IMR-90 (cell line): ENCODE measurements at regions not wholly inside any gene's neighbourhood (a gene's known extent, or its start where the extent isn't known, plus 50 kb on each side); places are given as distances from the start of the nearest gene placed in this dataset.

Source experiments
- ATAC-seq: fragments of 200-7000 bp; cut with Tn5 transposase; 2 replicates; pipeline ENCODE4 v1.9.1; 2020; ENCODE audit warnings: low read depth, mild to moderate bottlenecking, moderate library complexity
- BruUV-seq: library from RNA; stranded (reverse); fragments of 400-500 nt; replicated peaks from 2 replicates; lab custom pipeline; 2021; lab: Mats Ljungman, UMichigan
- CTCF ChIA-PET: fragments of 300-600 bp; formaldehyde crosslinking; extraction: SDS; loops from one replicate; lab custom pipeline; 2021; ENCODE audit warnings: antibody characterized with exemption; lab: Yijun Ruan, JAX
- POLR2A ChIA-PET: fragments of 300-600 bp; sonication (Branson Sonifier 250); formaldehyde crosslinking; loops from one replicate; lab custom pipeline; 2022; ENCODE audit warnings: antibody characterized with exemption; ENCODE audit not compliant: unreplicated experiment; lab: Charles Lee
- DNase-seq: peaks from one replicate; pipeline ENCODE4 v3.0.0; 2013
- H2AFZ ChIP-seq: replicated peaks from 2 replicates; pipeline ENCODE3; 2013; ENCODE audit warnings: low read length, mild to moderate bottlenecking; ENCODE audit not compliant: poor library complexity
- H2AK5ac ChIP-seq: 2 replicates; pipeline ENCODE4 v1.6.1; 2013; ENCODE audit warnings: low read depth, low read length, inconsistent platforms
- H2AK9ac ChIP-seq: replicated peaks from 2 replicates; pipeline ENCODE3; 2013; ENCODE audit warnings: mild to moderate bottlenecking, low read depth, low read length, moderate library complexity; ENCODE audit not compliant: poor library complexity
- H2BK120ac ChIP-seq: 2 replicates; pipeline ENCODE4 v1.6.1; 2013; ENCODE audit warnings: low read depth, low read length, inconsistent platforms
- H2BK15ac ChIP-seq: 3 replicates; pipeline ENCODE4 v1.6.1; 2013; ENCODE audit warnings: low read depth, low read length, inconsistent platforms
- H2BK20ac ChIP-seq: 2 replicates; pipeline ENCODE4 v1.6.1; 2013; ENCODE audit warnings: low read depth, mild to moderate bottlenecking, inconsistent platforms, low read length, moderate library complexity
- H2BK5ac ChIP-seq: 2 replicates; pipeline ENCODE4 v1.6.1; 2013; ENCODE audit warnings: mild to moderate bottlenecking, low read depth, low read length, inconsistent platforms; ENCODE audit not compliant: poor library complexity, severe bottlenecking
- H3K14ac ChIP-seq: replicated peaks from 2 replicates; pipeline ENCODE4 v1.6.1; 2013; ENCODE audit warnings: low read depth, low read length, inconsistent platforms
- H3K18ac ChIP-seq: 2 replicates; pipeline ENCODE4 v1.6.1; 2013; ENCODE audit warnings: low read depth, low read length, control low read depth
- H3K23ac ChIP-seq: 2 replicates; pipeline ENCODE4 v1.6.1; 2013; ENCODE audit warnings: low read depth, low read length, inconsistent platforms
- H3K27ac ChIP-seq: 2 replicates; pipeline ENCODE4 v1.5.1; 2013; ENCODE audit warnings: mild to moderate bottlenecking, control low read depth, low read length; ENCODE audit not compliant: insufficient read depth
- H3K27me3 ChIP-seq: 2 replicates; pipeline ENCODE4 v1.6.1; 2013; ENCODE audit warnings: low read length; ENCODE audit not compliant: control insufficient read depth, insufficient read depth
- H3K36me3 ChIP-seq: 2 replicates; pipeline ENCODE4 v1.6.1; 2013; ENCODE audit warnings: low read length, mixed read lengths; ENCODE audit not compliant: control insufficient read depth, insufficient read depth
- H3K4ac ChIP-seq: 2 replicates; pipeline ENCODE4 v1.6.1; 2013; ENCODE audit warnings: low read depth, low read length, inconsistent platforms
- H3K4me1 ChIP-seq: 2 replicates; pipeline ENCODE4 v1.6.1; 2013; ENCODE audit warnings: low read length, mixed read lengths; ENCODE audit not compliant: control insufficient read depth, insufficient read depth
- H3K4me2 ChIP-seq: 2 replicates; pipeline ENCODE4 v1.6.1; 2013; ENCODE audit warnings: low read depth, mild to moderate bottlenecking, control low read depth, low read length, moderate library complexity
- H3K4me3 ChIP-seq: 2 replicates; pipeline ENCODE4 v1.5.1; 2013; ENCODE audit warnings: low read depth, mild to moderate bottlenecking, control low read depth, low read length, moderate library complexity; ENCODE audit not compliant: insufficient read depth
- H3K56ac ChIP-seq: 2 replicates; pipeline ENCODE4 v1.6.1; 2013; ENCODE audit warnings: low read length, inconsistent platforms; ENCODE audit not compliant: insufficient read depth; ENCODE audit errors: extremely low read depth
- H3K79me1 ChIP-seq, 2 experiments: 2 replicates each; pipeline ENCODE4 v1.6.1; 2013; ENCODE audit warnings: low read length in 2 of 2, inconsistent platforms in 1 of 2, low read depth in 1 of 2
- H3K9ac ChIP-seq: 2 replicates; pipeline ENCODE4 v1.6.1; 2013; ENCODE audit warnings: low read depth, low read length, control low read depth
- H3K9me1 ChIP-seq: 2 replicates; pipeline ENCODE4 v1.6.1; 2013; ENCODE audit warnings: low read length, inconsistent platforms; ENCODE audit not compliant: insufficient read depth
- H3K9me3 ChIP-seq: 2 replicates; pipeline ENCODE4 v1.6.1; 2013; ENCODE audit warnings: low read length; ENCODE audit not compliant: control insufficient read depth, insufficient read depth
- H4K20me1 ChIP-seq: 2 replicates; pipeline ENCODE4 v1.6.1; 2013; ENCODE audit warnings: low read length, inconsistent platforms; ENCODE audit not compliant: insufficient read depth
- H4K5ac ChIP-seq: 2 replicates; pipeline ENCODE4 v1.6.1; 2013; ENCODE audit warnings: mild to moderate bottlenecking, low read depth, low read length, control low read depth
- H4K8ac ChIP-seq, 2 experiments: 2 replicates each; pipeline ENCODE4 v1.6.1; 2013; ENCODE audit warnings: low read depth in 2 of 2, low read length in 2 of 2, control low read depth in 1 of 2, inconsistent platforms in 1 of 2
- H4K91ac ChIP-seq: 2 replicates; pipeline ENCODE4 v1.6.1; 2013; ENCODE audit warnings: low read depth, low read length, inconsistent platforms; ENCODE audit not compliant: insufficient read depth
- CHD1 ChIP-seq: IDR thresholded peaks from 2 replicates; pipeline ENCODE4 v1.6.1; 2012; ENCODE audit warnings: low read depth, low read length, improper control_type of control experiment
- FOS ChIP-seq: fragments of 150-350 bp; IDR thresholded peaks from 2 replicates; pipeline ENCODE4 v1.6.1; 2016; ENCODE audit warnings: low read depth, low read length
- NFE2L2 ChIP-seq: fragments of 150-350 bp; IDR thresholded peaks from 2 replicates; pipeline ENCODE4 v1.6.1; 2016; ENCODE audit warnings: low read depth, mild to moderate bottlenecking, low read length
- POLR2A ChIP-seq: IDR thresholded peaks from 2 replicates; pipeline ENCODE4 v1.6.1; 2012; ENCODE audit warnings: mild to moderate bottlenecking, low read depth, low read length
- RAD21 ChIP-seq: IDR thresholded peaks from 2 replicates; pipeline ENCODE4 v1.6.1; 2012; ENCODE audit warnings: low read length, improper control_type of control experiment
- RCOR1 ChIP-seq: IDR thresholded peaks from 2 replicates; pipeline ENCODE4 v1.6.1; 2012; ENCODE audit warnings: mild to moderate bottlenecking, low read length, improper control_type of control experiment; ENCODE audit not compliant: insufficient replicate concordance
- RFX5 ChIP-seq: IDR thresholded peaks from 2 replicates; pipeline ENCODE4 v1.8.0; 2012; ENCODE audit warnings: low read depth, mild to moderate bottlenecking, low read length, moderate library complexity
- SMC3 ChIP-seq: fragments of 150-350 bp; IDR thresholded peaks from 2 replicates; pipeline ENCODE4 v1.6.1; 2016; ENCODE audit warnings: low read depth, mild to moderate bottlenecking, antibody characterized with exemption, low read length, moderate library complexity
- WGBS, 2 experiments: methylation state at CpG; one replicate each; pipeline versions ENCODE4 v1.1.5 to v1.1.7; 2013; ENCODE audit warnings: missing lambda C conversion rate in 2 of 2; ENCODE audit not compliant: insufficient read length in 1 of 2; ENCODE audit errors: extremely low coverage in 2 of 2; 5-methylcytosine and 5-hydroxymethylcytosine counted together
- dilution Hi-C: fragments of 300-500 bp; cut with HindIII; formaldehyde crosslinking; loops from one replicate; pipeline ENCODE4 v1.14.3; 2018; ENCODE audit warnings: low sequenced_read_pairs; ENCODE audit not compliant: unreplicated experiment
- in situ Hi-C: fragments of 300-500 bp; cut with MboI; formaldehyde crosslinking; loops from 3 replicates; pipeline ENCODE4 v1.14.3; 2019; ENCODE audit warnings: low sequenced_read_pairs, inconsistent platforms, mixed read lengths
- intact Hi-C: fragments of 100-400 bp; cut with micrococcal nuclease; formaldehyde crosslinking; loops from 2 replicates; pipeline ENCODE4 v1.10.0; 2022
- TF ChIP-seq, protein P1 (sequence below): fragments of 150-350 bp; IDR thresholded peaks from 2 replicates; pipeline ENCODE4 v1.6.1; 2017; ENCODE audit warnings: mild to moderate bottlenecking, antibody characterized with exemption, low read length, low read depth

DNA sequence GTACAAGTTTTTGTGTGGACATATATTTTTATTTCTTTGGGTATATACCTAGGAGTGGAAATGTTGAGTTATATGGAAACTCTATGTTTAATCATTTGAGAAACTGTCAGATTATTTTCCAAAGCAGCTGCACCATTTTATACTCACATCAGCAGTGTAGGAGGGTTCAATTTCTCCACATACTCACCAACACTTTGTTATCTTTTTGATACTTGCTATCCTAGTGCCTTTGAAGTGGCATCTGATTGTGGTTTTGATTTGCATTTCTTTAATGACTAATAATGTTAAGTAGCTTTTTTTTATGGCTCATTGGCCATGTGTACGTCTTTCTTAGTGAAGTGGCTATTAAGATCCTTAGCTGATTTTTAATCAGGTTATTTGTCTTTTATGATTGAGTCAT is 64.7 kb upstream of the SLC8A1 start:
- H3K9ac ChIP-seq, result no peak overlapping the region
- H3K4me3 ChIP-seq, result no peak overlapping the region
- H3K56ac ChIP-seq, result no peak overlapping the region
- H3K23ac ChIP-seq, result no peak overlapping the region
- H3K9me1 ChIP-seq, result no peaks in the 10 kb centered on the region
- no peak overlapping the region for H3K4ac ChIP-seq
- dilution Hi-C loops (no loop called here), in situ Hi-C loops (no loop called here), intact Hi-C loops (no loop called here)
- H2AK5ac ChIP-seq, result no peak overlapping the region
- H4K20me1 ChIP-seq, result no peaks in the 10 kb centered on the region
- no peak overlapping the region for H3K4me2 ChIP-seq
- H3K14ac ChIP-seq, result no peak overlapping the region
- no peak overlapping the region for H2BK15ac ChIP-seq
- no peaks in the 10 kb centered on the region for H3K79me1 ChIP-seq
- no peak overlapping the region for H4K8ac ChIP-seq
- ChIA-PET CTCF (no interaction called here), POLR2A (no interaction called here)
- TF ChIP-seq RCOR1 (no peak), POLR2A (no peak), FOS (no peak), RAD21 (no peak), SMC3 (no peak), NFE2L2 (no peak), CHD1 (no peak), RFX5 (no peak)
- TF ChIP-seq, protein P1, sequence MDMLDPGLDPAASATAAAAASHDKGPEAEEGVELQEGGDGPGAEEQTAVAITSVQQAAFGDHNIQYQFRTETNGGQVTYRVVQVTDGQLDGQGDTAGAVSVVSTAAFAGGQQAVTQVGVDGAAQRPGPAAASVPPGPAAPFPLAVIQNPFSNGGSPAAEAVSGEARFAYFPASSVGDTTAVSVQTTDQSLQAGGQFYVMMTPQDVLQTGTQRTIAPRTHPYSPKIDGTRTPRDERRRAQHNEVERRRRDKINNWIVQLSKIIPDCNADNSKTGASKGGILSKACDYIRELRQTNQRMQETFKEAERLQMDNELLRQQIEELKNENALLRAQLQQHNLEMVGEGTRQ, result no peak
- H2BK20ac ChIP-seq, result no peak overlapping the region
- no peak overlapping the region for H2AFZ ChIP-seq
- ATAC-seq, result no peak
- no peak overlapping the region for H3K18ac ChIP-seq
- BruUV-seq, result no TSS peak
- H3K27ac ChIP-seq, result no peak overlapping the region
- no peak overlapping the region for H2BK120ac ChIP-seq
- H2BK5ac ChIP-seq, result no peak overlapping the region
- no peak overlapping the region for H4K91ac ChIP-seq
- H3K9me3 ChIP-seq, result no peaks in the 10 kb centered on the region
- no peak overlapping the region for H4K5ac ChIP-seq
- H3K27me3 ChIP-seq, result no peaks in the 10 kb centered on the region
- H3K4me1 ChIP-seq, result peaks cover 7% of the 10 kb centered on the region
- no CpG with 5 or more reads among the region's 1 CpG for WGBS, 2 experiments
- no peak for DNase-seq
- no peaks in the 10 kb centered on the region for H3K36me3 ChIP-seq
- H2AK9ac ChIP-seq, result no peak overlapping the region
